Endothelial cell of umbilical vein (primary cell): ENCODE measurements at regions not wholly inside any gene's neighbourhood (a gene's known extent, or its start where the extent isn't known, plus 50 kb on each side); places are given as distances from the start of the nearest gene placed in this dataset.
"Not testable (repeated sequence)": the region's sequence is repeated elsewhere in the genome, so short reads cannot be mapped to it uniquely, and the experiment has no call there.

ENCODE experiments used
- MYC ChIP-seq: IDR thresholded peaks from one replicate; pipeline ENCODE4 v1.6.1; 2011; ENCODE audit warnings: mild to moderate bottlenecking, low read depth, low read length
- POLR2AphosphoS5 ChIP-seq: IDR thresholded peaks from 2 replicates; pipeline ENCODE4 v1.6.1; 2012; ENCODE audit warnings: low read depth, mild to moderate bottlenecking, control low read depth, low read length, moderate library complexity; ENCODE audit not compliant: insufficient read depth
- TF ChIP-seq, protein P1 (sequence below), 2 donors: IDR thresholded peaks; 1 replicate in 1 of 2; 2 replicates in 1 of 2; pipeline ENCODE4 v1.5.1; 2011; ENCODE audit warnings: low read length in 2 of 2, mild to moderate bottlenecking in 2 of 2, moderate library complexity in 2 of 2, control low read depth in 1 of 2, inconsistent platforms in 1 of 2, low read depth in 1 of 2; ENCODE audit not compliant: insufficient read depth in 1 of 2; ENCODE audit errors: extremely low read depth in 1 of 2

DNA sequence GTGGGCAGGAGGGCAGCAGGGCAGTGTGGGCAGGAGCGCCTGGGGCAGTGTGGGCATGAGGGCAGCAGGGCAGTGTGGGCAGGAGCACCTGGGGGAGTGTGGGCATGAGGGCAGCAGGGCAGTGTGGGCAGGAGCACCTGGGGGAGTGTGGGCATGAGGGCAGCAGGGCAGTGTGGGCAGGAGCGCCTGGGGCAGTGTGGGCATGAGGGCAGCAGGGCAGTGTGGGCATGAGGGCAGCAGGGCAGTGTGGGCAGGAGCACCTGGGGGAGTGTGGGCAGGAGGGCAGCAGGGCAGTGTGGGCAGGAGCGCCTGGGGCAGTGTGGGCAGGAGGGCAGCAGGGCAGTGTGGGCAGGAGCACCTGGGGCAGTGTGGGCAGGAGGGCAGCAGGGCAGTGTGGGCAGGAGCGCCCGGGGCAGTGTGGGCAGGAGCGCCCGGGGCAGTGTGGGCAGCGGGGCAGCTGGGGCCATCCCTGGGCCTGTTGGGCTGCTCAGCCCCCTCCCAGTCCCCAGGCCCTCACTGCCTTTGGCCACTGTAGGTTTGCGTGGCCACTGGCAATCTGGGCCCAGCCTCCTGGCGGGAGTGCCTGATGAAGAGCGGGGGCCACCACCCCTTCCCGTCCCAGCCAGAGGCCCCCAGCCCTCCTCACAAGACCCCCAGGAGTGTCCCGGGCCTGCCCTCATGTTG lies 52.7 kb upstream of the NOTCH1 start:
- TF ChIP-seq, protein P1, sequence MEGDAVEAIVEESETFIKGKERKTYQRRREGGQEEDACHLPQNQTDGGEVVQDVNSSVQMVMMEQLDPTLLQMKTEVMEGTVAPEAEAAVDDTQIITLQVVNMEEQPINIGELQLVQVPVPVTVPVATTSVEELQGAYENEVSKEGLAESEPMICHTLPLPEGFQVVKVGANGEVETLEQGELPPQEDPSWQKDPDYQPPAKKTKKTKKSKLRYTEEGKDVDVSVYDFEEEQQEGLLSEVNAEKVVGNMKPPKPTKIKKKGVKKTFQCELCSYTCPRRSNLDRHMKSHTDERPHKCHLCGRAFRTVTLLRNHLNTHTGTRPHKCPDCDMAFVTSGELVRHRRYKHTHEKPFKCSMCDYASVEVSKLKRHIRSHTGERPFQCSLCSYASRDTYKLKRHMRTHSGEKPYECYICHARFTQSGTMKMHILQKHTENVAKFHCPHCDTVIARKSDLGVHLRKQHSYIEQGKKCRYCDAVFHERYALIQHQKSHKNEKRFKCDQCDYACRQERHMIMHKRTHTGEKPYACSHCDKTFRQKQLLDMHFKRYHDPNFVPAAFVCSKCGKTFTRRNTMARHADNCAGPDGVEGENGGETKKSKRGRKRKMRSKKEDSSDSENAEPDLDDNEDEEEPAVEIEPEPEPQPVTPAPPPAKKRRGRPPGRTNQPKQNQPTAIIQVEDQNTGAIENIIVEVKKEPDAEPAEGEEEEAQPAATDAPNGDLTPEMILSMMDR (IDR thresholded peaks at IDR 0.05; ENCODE audit: extremely low read depth in 1 of 2, insufficient read depth in 1 of 2, low read depth in 1 of 2, low read length in 2 of 2): not testable (repeated sequence)
- not testable (repeated sequence) for TF ChIP-seq MYC, POLR2AphosphoS5
